H9 (cell line): ENCODE measurements at regions not wholly inside any gene's neighbourhood (a gene's known extent, or its start where the extent isn't known, plus 50 kb on each side); places are given as distances from the start of the nearest gene placed in this dataset.

ENCODE experiments used
- DNase-seq: peaks from one replicate; pipeline ENCODE4 v3.0.0-alpha.2; 2017
- H2AFZ ChIP-seq: one replicate; pipeline ENCODE4 v1.6.1; 2013; ENCODE audit warnings: mild to moderate bottlenecking, low read length, control low read depth, moderate library complexity
- H2AK5ac ChIP-seq: 2 replicates; pipeline ENCODE4 v1.6.1; 2013; ENCODE audit warnings: low read length, control low read depth, mixed read lengths; ENCODE audit not compliant: insufficient read length
- H2BK120ac ChIP-seq: one replicate; pipeline ENCODE4 v1.6.1; 2013; ENCODE audit warnings: low read depth, mild to moderate bottlenecking, low read length, control low read depth, inconsistent platforms; ENCODE audit not compliant: poor library complexity, severe bottlenecking
- H2BK12ac ChIP-seq: 2 replicates; pipeline ENCODE4 v1.6.1; 2013; ENCODE audit warnings: low read length, control low read depth, mixed read lengths, low read depth; ENCODE audit not compliant: insufficient read length
- H2BK15ac ChIP-seq: 2 replicates; pipeline ENCODE4 v1.6.1; 2013; ENCODE audit warnings: low read depth, low read length, control low read depth
- H2BK20ac ChIP-seq: one replicate; pipeline ENCODE4 v1.6.1; 2013; ENCODE audit warnings: low read depth, mild to moderate bottlenecking, low read length, control low read depth, inconsistent platforms; ENCODE audit not compliant: poor library complexity, severe bottlenecking
- H2BK5ac ChIP-seq: 2 replicates; pipeline ENCODE4 v1.6.1; 2013; ENCODE audit warnings: low read length, control low read depth, mixed read lengths; ENCODE audit not compliant: insufficient read length
- H3K14ac ChIP-seq: 2 replicates; pipeline ENCODE4 v1.6.1; 2013; ENCODE audit warnings: low read length, control low read depth; ENCODE audit not compliant: insufficient read depth
- H3K18ac ChIP-seq: 2 replicates; pipeline ENCODE4 v1.6.1; 2013; ENCODE audit warnings: low read depth, mild to moderate bottlenecking, mixed read lengths, low read length, control low read depth; ENCODE audit not compliant: insufficient read length
- H3K23ac ChIP-seq: 2 replicates; pipeline ENCODE4 v1.6.1; 2013; ENCODE audit warnings: low read length, control low read depth, mixed read lengths, low read depth; ENCODE audit not compliant: insufficient read length
- H3K23me2 ChIP-seq: 2 replicates; pipeline ENCODE4 v1.6.1; 2013; ENCODE audit warnings: low read depth, mild to moderate bottlenecking, mixed read lengths, low read length, control low read depth; ENCODE audit not compliant: insufficient read length, poor library complexity, severe bottlenecking
- H3K27ac ChIP-seq: 2 replicates; pipeline ENCODE4 v1.5.1; 2013; ENCODE audit warnings: low read length, control low read depth, mixed read lengths, low read depth; ENCODE audit not compliant: insufficient read length
- H3K27me3 ChIP-seq: 2 replicates; pipeline ENCODE4 v1.6.1; 2013; ENCODE audit warnings: low read length, control low read depth, inconsistent platforms; ENCODE audit not compliant: insufficient read depth
- H3K4ac ChIP-seq: 2 replicates; pipeline ENCODE4 v1.6.1; 2013; ENCODE audit warnings: low read depth, mild to moderate bottlenecking, control low read depth, inconsistent platforms, low read length, moderate library complexity
- H3K4me1 ChIP-seq: 2 replicates; pipeline ENCODE4 v1.6.1; 2013; ENCODE audit warnings: low read length, control low read depth, inconsistent platforms; ENCODE audit not compliant: insufficient read depth
- H3K4me2 ChIP-seq: 2 replicates; pipeline ENCODE4 v1.6.1; 2013; ENCODE audit warnings: low read length, control low read depth, mixed read lengths; ENCODE audit not compliant: insufficient read length, insufficient read depth
- H3K56ac ChIP-seq: 2 replicates; pipeline ENCODE4 v1.6.1; 2013; ENCODE audit warnings: low read depth, mild to moderate bottlenecking, mixed read lengths, low read length, control low read depth; ENCODE audit not compliant: insufficient read length
- H3K79me1 ChIP-seq: 2 replicates; pipeline ENCODE4 v1.6.1; 2013; ENCODE audit warnings: low read depth, mild to moderate bottlenecking, moderate library complexity, low read length, control low read depth, inconsistent platforms; ENCODE audit not compliant: insufficient read depth, poor library complexity, severe bottlenecking
- H3K79me2 ChIP-seq: 2 replicates; pipeline ENCODE4 v1.6.1; 2013; ENCODE audit warnings: low read length, control low read depth, inconsistent platforms; ENCODE audit not compliant: insufficient read depth
- H3K9ac ChIP-seq: 2 replicates; pipeline ENCODE4 v1.6.1; 2013; ENCODE audit warnings: low read length, control low read depth, mixed read lengths; ENCODE audit not compliant: insufficient read length; ENCODE audit errors: extremely low read depth
- H3K9me3 ChIP-seq: one replicate; pipeline ENCODE4 v1.6.1; 2013; ENCODE audit warnings: low read depth, low read length, inconsistent platforms; ENCODE audit not compliant: control insufficient read depth
- H3T11ph ChIP-seq: one replicate; pipeline ENCODE4 v1.6.1; 2013; ENCODE audit warnings: mild to moderate bottlenecking, low read length, control low read depth, inconsistent platforms
- H4K20me1 ChIP-seq: one replicate; pipeline ENCODE4 v1.6.1; 2013; ENCODE audit not compliant: control insufficient read depth, insufficient read length, insufficient read depth
- H4K5ac ChIP-seq: 2 replicates; pipeline ENCODE4 v1.6.1; 2013; ENCODE audit warnings: low read depth, mild to moderate bottlenecking, mixed read lengths, low read length, control low read depth; ENCODE audit not compliant: insufficient read length
- H4K8ac ChIP-seq: replicated peaks from 2 replicates; pipeline ENCODE4 v1.6.1; 2013; ENCODE audit warnings: low read length, control low read depth, mixed read lengths, low read depth; ENCODE audit not compliant: insufficient read length
- H4K91ac ChIP-seq: 2 replicates; pipeline ENCODE4 v1.6.1; 2013; ENCODE audit warnings: low read depth, mild to moderate bottlenecking, moderate library complexity, mixed read lengths, low read length, control low read depth; ENCODE audit not compliant: insufficient read length
- H3K27ac Mint-ChIP-seq, 3 experiments: 2 replicates in 2 of 3; 3 replicates in 1 of 3; pipeline ENCODE4 v1.8.0; 2020 to 2021; ENCODE audit warnings: mixed read lengths in 3 of 3, mild to moderate bottlenecking in 1 of 3, moderate library complexity in 1 of 3
- H3K27me3 Mint-ChIP-seq: 2 replicates; pipeline ENCODE4 v1.8.0; 2021; ENCODE audit warnings: low read depth, mild to moderate bottlenecking, moderate library complexity, mixed read lengths
- H3K36me3 Mint-ChIP-seq, 3 experiments: 2 replicates in 2 of 3; 3 replicates in 1 of 3; pipeline ENCODE4 v1.8.0; 2020 to 2021; ENCODE audit warnings: low read depth in 3 of 3, mixed read lengths in 3 of 3; ENCODE audit not compliant: insufficient read depth in 1 of 3
- H3K4me1 Mint-ChIP-seq, 2 experiments: 2 replicates each; pipeline ENCODE4 v1.8.0; 2020; ENCODE audit warnings: mixed read lengths in 2 of 2
- H3K4me3 Mint-ChIP-seq, 2 experiments: 2 replicates in 1 of 2; 3 replicates in 1 of 2; pipeline ENCODE4 v1.8.0; 2020 to 2021; ENCODE audit warnings: mild to moderate bottlenecking in 2 of 2, mixed read lengths in 2 of 2, moderate library complexity in 1 of 2
- H3K9me3 Mint-ChIP-seq, 2 experiments: 2 replicates in 1 of 2; 3 replicates in 1 of 2; pipeline ENCODE4 v1.8.0; 2020; ENCODE audit warnings: mild to moderate bottlenecking in 2 of 2, mixed read lengths in 2 of 2, moderate library complexity in 1 of 2
- CTCF ChIP-seq: fragments of 200-600 bp; sonication (generic); conservative IDR thresholded peaks from 3 replicates; pipeline ENCODE4 v1.8.0; 2021; ENCODE audit warnings: antibody characterized with exemption, mild to moderate bottlenecking
- WGBS: extraction: QIAGEN DNeasy Blood & Tissue Kit; methylation state at CpG from one replicate; pipeline ENCODE4 v1.1.7; 2013; ENCODE audit warnings: missing lambda C conversion rate, low lambda C conversion rate, mixed read lengths; ENCODE audit not compliant: insufficient read length; ENCODE audit errors: extremely low coverage; 5-methylcytosine and 5-hydroxymethylcytosine counted together

- no peak overlapping the region for H4K8ac ChIP-seq
- H3K36me3 Mint-ChIP-seq, result no peaks in the 10 kb centered on the region; a peak in 1 of 7 replicates
- H3K14ac ChIP-seq, result no peak overlapping the region
- H3K27ac ChIP-seq, result no peak overlapping the region
- H4K91ac ChIP-seq, result no peak overlapping the region
- H3K79me2 ChIP-seq, result no peaks in the 10 kb centered on the region
- H2BK20ac ChIP-seq, result no peak overlapping the region
- no peak overlapping the region for H2BK120ac ChIP-seq
- H3K56ac ChIP-seq, result no peak overlapping the region
- no peak overlapping the region for H4K5ac ChIP-seq
- H3K27ac Mint-ChIP-seq, result no peak overlapping the region
- H2BK5ac ChIP-seq, result no peak overlapping the region
- H2AFZ ChIP-seq, result no peak overlapping the region
- H3K23ac ChIP-seq, result no peak overlapping the region
- no CpG with 5 or more reads among the region's 3 CpGs for WGBS
- H3K4me3 Mint-ChIP-seq, result no peak overlapping the region
- no peaks in the 10 kb centered on the region for H3K9me3 ChIP-seq
- no peak overlapping the region for H3K4ac ChIP-seq
- H2BK15ac ChIP-seq, result no peak overlapping the region
- H3K27me3 ChIP-seq, result no peaks in the 10 kb centered on the region
- no peaks in the 10 kb centered on the region; a peak in 1 of 5 replicates for H3K9me3 Mint-ChIP-seq
- DNase-seq, result no peak
- H3K4me1 Mint-ChIP-seq, result peaks cover under 1 to 2% of the 10 kb centered on the region in 2 experiments; a peak in 3 of 4 replicates
- no peak overlapping the region for H3K9ac ChIP-seq
- no peaks in the 10 kb centered on the region for H3K4me1 ChIP-seq
- no peak for TF ChIP-seq CTCF
- no peaks in the 10 kb centered on the region for H3K23me2 ChIP-seq
- no peak overlapping the region for H3K4me2 ChIP-seq
- H2BK12ac ChIP-seq, result no peak overlapping the region
- no peak overlapping the region for H3T11ph ChIP-seq
- no peak overlapping the region for H3K18ac ChIP-seq
- H3K27me3 Mint-ChIP-seq, result peaks cover 10% of the 10 kb centered on the region
- H3K79me1 ChIP-seq, result no peaks in the 10 kb centered on the region
- no peaks in the 10 kb centered on the region for H4K20me1 ChIP-seq
- no peak overlapping the region for H2AK5ac ChIP-seq
Observed at GRCh38 chr10:121041906-121042305, 190.7 kb downstream of the WDR11 start.
